DMS53 treated with DMSO at 0.1 percent for 48 hours (cell line): ENCODE measurements at regions not wholly inside any gene's neighbourhood (a gene's known extent, or its start where the extent isn't known, plus 50 kb on each side); places are given as distances from the start of the nearest gene placed in this dataset.

Experiments used
- DNase-seq: peaks from one replicate; lab custom pipeline; 2025; ENCODE audit not compliant: unreplicated experiment; lab: John Stamatoyannopoulos, UW

DNA sequence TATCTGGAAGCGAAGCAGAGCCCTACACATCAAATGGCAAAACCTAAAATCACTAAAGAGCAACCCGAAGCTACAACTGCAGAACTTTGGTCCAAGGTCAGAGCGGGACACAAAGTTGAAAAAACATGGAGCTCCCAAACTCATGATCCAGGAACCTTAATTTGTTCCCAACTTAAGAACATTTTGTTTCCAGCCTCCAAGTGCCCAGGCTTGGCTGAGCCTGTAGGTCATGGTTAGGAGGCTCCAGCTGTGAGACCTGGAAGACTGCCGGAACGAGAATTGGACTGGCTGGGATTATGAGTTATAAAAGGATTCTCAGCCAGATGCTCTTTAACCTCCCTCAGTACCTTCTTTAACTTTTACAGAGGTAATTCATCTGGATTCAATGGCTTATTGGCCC is 349.1 kb upstream of the DDX53 start:
- DNase-seq, result no peak

DNA sequence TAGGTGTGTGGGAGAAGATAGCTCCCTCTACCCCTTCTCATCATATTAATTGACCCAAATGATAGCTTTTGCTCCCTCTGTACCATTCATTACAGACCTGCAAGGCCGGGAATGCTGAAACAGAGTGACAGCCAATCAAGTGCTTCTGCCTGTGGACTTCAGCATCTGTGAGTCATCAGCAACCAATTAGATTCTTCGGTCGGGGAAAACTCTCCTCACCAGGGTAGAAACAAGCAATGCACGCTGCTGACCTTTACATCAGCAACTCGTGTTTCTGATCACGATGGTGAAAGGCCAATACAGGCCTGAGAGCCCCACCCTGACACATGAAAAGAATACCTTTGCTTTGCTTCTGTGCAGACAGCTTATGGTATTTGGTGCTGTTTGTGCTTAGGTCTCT is 347.2 kb upstream of the DDX53 start:
- peak; percentile 3 for DNase-seq

DNA sequence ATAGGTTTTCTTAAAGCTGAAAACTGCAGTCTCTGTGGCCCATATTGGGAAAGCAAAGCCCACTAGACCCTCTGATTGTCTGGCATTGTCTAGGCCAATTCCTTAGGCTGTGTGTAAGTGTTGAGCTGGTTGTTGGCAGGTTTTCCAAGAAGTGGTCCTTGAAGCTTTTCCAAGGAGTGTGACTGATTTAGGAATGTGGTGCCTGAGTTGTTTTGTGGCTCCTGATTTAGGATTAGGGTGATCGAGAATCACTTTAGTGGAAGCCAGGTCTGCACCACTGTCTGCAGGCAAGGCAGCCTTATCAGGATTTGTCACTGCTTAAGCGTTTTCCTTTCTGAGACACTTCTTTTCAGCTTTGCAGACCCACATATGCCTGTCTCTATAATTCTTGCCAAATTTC is 339.0 kb upstream of the DDX53 start:
- DNase-seq, result no peak

DNA sequence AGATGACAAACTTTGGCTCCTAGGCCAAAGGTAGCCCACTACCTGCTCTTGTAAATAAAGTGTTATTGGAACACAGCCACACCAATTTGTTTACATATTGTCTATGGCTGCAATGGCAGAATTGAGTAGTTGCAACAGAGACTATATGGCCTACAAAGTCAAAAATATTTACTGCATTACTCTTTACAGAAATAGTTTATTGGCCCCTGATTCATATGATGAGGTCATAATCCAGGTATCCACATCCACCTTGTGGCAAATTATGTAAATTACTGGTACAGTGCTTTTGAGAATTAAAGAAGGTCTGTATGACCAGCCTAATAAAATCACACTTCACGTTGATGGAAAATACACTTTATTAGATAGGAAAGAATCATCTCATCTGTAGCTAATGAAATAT is 337.0 kb upstream of the DDX53 start:
- DNase-seq, result no peak

DNA sequence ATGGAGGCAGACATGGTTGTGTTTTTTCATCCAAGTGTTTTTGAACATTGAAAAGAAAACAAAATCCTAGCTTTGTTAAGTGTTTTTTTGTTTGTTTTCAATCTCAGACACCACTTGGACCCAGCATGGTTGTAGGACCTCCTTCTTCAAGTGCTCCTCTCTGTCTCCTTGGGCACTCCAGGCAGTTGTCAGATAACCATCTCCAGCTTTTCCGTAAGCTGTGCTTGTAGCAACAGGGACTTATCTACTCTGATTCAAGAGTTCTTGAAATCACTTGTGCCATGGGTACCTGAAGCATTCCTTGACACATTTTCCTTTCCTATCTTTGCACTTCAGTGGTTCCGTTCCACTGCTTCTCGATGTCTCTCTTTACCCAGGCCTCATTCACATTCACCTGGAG is 334.9 kb upstream of the DDX53 start:
- no peak for DNase-seq

DNA sequence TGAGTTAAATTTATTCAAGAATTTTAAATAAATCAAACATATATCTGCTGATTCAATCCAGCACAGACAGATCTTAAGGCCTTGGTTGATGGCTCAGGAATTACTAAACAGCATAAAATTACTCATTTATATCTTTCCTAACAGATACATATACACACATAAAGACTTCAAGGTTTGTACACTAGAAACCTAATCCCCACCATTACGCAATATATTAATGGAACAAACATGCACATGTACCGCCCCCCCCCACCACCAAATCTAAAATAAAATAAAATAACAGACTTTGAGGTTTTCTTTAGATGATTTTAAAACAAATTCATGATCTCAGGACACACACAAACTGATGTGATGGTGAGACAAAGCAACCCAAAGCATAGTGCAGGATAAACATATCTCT is 333.9 kb upstream of the DDX53 start:
- DNase-seq, result no peak

DNA sequence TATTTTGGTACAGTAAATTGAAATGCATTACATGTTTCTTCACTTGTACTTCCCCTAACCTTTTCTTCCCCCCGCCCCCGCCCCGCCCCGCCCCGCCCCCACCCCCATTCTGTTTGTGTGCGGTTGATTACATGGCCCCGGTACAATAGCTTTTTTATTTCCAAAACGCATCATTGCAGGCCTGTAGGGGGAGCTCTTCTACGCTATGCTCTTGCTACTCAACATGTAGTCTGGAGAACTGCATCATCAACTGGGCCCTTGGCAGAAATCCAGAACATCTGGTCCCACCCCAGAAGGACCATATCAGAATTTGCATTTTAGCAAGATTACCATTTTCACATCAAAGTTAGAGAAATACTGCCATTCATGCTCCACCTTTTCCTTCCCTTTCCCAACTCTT is 333.3 kb upstream of the DDX53 start:
- peak; percentile 11 for DNase-seq

DNA sequence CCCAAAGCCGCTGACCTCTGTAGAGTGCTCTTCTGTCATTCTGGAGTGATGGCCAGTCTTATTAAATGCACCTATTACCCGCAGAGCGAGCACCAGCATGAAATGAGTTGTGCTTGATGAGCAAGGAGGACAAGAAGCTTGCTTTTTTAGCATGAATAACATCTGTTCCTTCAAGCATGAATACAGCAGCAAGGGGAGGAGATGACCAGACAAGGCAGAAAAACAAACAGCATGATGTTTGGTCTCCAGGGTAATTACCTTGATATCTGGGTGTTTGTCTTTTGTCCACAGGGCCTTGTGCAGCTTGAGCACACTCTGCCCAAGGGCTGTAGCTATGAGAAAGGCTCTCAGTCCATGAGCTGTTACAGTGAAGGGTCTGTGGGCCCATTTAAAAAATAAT is 324.8 kb upstream of the DDX53 start:
- peak; percentile 5 for DNase-seq

DNA sequence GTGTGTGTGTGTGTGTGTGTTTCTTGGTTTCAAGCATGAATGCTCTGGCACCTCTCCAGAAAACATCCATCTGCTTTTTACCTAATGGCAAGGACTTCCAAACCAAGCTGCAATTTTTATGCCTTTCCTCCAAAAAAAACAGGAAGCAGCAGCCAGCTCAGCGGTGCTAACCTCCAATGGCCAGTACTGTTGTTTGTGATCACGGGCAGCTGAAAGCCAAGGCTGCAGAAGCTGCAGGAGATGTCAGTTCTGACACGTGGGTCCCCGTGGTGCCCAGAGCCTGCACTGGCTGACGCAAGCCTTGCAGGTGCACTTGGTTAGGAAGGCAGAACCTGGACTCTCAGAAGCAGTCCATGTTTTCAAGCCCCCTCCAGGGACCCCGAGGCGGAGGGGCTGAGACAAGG is 313.6 kb upstream of the DDX53 start:
- DNase-seq, result peak; percentile 38

DNA sequence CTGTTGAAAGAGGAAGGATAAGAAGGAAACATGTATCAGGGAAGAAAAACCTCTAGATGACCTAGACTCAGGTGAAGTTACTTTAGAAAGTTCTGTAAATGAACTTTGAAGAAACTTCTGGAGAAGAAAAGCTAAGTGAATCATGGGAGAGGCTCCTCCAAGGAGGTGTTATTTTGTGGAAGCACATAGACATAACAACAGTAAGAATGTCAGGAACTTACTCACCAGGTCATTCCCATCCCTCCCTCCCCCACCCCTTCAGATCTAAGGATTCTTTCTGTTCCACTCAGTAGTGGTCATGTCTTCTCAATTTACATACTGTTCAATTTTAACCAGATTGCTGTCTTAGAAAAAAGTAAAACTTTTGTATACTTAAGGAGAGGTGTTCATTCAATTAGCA is 310.5 kb upstream of the DDX53 start:
- DNase-seq, result no peak

DNA sequence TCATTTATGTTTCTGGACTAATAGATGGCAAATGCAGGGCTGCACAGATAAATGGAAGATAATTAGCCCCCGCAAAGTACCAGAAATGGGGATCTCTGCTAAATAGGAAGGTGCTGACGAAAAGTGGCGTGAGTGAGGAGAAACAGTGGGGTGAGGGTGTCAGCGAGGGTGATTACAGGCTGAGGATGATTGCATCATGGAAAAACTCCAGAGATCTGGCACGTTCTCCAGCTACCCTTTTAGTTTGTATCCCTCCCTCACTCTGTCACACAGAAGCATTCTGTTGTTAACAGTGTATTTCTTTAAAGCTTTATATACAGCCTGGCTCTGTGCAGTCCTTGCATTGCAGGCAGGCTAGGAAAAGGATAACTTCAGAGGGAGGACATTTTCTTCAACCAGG is 309.6 kb upstream of the DDX53 start:
- no peak for DNase-seq

DNA sequence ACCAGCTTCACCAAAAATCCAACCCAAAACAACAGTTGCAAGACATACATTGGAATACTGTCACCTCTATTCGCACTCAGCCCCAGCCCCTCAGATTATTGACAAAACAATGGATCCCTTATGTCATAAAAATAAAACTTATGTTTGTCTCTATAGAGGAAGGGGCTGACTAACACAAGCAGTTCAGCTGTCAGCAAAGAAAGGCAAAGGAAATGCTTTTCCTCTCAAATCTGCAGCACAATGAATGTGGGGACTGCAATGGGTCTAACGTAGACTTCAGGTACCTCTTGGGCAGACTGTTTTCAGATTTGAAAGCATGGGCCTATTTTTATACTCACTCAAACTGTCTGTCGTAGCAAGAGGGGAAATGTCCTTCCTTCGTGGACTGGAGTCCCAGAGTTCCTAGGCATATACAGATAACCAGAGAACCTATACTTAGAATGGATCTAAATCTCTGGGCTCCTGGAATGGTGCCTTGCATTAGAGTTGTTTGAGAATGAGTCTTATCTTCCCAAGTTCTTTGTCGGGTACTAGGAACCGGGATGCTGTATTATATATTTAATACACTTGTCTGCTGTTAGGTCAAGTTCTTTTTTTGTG is 307.7 kb upstream of the DDX53 start:
- no peak for DNase-seq

DNA sequence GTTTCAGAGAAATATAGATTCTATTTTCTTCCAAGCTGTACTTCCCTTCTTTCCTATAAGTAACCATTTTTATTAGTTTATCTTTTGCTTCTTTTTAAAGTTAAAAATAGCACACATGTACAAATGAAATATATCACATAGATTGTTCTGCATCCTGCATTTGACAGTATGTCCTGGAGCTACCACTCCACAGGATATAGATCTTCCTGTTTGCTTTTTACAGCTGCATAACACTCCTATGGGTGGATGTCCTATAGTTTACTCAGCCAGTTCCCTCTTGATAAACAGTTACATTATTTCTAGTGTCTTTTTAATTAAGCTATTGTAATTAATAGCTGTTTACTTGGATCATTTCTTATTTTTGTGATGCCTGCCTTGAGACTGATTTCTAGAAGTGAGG is 301.6 kb upstream of the DDX53 start:
- no peak for DNase-seq

DNA sequence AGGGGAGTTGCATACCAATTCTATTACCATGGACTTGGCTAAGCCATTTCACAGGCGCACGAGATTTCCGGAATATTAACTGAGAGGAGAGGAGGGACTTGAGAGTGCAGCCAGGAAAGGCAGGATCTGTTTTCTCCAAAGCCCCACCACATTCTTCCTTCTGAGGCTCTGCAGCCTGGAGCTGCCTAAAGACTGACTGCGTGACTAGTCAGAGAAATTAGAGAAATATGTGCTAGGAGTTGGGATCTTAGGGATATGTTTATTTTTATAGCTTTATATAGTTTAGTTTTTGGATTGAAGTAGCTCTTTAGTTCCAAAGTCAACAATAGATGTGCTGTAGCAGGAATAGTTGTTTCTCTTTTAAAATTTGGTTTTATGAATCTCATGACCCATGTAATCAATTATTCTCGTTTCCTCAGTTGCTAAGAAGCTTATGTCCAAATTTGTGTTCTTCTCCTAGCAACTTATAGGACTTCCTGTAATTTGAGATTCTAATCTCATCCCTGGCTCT is 300.1 kb upstream of the DDX53 start:
- no peak for DNase-seq

DNA sequence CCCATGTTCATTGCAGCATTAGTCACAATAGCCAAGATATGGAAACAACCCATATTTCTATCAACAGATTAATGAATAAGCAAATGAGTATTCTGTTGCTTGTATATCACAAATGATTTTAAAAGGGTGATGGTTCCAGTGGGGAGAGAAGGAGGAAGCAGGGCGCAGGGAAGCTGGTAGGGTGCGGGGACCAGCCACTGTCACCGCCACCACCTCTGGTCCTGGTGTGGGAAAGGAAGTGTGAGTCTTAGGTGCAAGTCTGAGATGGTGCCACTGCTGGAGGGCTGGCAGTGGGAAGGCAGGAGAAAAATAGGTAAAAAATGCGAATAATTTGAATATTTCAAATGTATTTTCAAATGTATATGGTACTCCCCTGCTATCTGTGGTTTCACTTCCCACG is 286.8 kb upstream of the DDX53 start:
- DNase-seq, result no peak

DNA sequence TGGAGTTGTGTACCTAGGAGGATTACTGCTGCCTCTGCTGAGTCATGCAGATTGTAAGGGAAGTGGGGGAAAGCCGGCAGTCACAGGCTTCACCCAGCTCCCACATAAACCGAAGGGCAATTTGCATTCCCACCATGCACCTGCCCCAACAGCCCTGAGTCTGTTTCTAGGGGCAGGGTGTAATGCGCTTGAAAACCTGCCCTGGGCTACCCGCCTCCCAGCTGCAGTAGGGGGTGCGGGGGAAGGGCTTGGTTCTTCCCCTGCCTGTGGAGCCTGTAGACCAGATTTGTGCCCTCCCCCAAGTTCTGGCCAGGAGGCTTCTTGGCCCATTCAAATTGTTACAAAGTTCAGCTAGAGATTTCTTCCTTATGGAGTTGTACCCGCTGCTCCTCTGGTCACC is 269.2 kb upstream of the DDX53 start:
- DNase-seq, result no peak

DNA sequence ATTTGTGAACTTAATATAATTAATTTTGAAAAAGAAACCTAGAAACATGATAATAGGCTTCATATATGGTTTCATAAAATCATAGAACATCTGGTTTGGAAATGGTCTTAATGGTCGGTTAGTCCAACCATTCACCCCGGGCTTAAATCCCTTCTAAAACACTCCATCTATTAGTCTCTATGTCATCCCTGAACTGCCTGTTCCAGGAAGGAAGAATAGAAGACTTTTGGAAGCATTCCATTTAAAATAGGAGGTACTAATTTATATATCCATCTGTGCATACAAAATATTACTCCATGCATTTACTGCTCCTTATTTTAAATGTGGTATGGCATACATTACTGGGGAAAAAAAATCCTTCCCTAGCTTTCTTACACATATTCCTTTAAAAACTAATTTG is 262.2 kb upstream of the DDX53 start:
- DNase-seq, result no peak

DNA sequence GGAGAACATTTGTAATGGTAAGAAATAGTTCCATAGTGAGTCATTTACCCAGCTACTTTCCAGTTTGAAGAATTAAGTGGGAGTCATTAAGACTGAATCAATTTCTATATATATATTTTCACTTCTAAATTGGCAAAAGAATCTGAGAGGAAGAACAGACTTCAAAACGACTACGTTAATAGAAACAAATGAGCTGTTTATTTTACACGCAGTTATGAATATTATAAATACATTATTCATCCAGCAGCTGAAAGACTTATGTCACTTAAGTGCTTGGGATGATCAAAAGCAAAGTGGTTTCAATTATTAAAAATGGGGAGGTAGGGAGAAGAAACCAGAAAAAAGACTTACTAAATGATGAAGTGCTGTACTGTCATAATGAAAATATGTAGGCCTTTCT is 260.5 kb upstream of the DDX53 start:
- DNase-seq, result no peak

DNA sequence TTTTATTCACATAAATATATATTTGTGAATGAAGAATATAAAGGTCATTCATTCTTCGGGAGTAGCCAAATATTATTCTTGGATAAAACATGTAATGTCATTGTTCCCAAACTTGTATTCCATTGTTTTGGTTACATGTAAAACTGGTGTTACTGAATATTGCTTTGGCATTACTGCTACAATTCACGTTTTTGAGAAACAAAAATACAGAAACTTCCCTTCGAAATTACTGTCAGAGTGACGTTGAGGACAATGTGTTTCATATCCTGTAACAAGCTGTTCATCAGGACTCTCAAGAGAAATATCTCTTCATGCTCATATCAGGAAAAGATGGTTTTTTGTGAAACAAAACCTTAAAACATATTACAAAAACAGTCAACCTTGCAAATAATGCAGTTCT is 258.9 kb upstream of the DDX53 start:
- no peak for DNase-seq

DNA sequence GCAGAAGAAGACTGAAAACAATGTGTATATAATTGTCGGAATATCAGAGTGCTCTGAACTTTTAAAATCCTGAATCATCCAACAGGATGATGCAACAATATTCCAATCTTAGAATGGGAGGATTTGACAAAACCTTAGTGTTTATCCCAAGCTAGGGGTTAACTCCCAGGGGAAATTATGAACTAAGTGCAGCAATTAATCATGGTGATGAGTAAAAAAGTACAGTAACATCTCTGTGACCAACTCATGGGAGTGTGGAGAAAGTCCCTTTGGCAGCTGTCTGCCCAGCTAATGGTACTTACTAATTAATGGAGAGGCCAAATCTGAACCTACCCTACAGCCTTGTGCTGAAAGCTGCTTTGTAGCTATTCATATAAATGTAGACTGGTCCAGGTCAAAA is 257.6 kb upstream of the DDX53 start:
- DNase-seq, result no peak

DNA sequence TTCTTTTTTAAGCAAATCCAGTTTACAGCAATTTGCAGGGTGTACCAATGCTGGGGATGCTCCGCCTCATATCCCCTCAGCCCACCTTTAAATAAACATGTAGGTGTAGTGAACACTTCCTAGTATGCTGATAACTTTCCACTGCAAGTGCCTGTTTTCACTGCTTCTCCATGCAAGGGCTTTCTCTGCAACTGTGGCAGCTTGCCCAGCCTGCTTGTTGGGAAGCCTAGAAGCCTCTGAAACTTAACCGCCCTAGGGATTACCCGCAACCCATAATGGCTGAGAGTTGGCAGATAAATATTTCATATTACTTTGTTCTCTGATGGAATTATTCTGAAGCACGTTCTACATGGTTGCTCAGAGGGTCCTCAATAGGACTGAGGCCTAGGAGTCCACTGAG is 253.7 kb upstream of the DDX53 start:
- DNase-seq, result no peak

DNA sequence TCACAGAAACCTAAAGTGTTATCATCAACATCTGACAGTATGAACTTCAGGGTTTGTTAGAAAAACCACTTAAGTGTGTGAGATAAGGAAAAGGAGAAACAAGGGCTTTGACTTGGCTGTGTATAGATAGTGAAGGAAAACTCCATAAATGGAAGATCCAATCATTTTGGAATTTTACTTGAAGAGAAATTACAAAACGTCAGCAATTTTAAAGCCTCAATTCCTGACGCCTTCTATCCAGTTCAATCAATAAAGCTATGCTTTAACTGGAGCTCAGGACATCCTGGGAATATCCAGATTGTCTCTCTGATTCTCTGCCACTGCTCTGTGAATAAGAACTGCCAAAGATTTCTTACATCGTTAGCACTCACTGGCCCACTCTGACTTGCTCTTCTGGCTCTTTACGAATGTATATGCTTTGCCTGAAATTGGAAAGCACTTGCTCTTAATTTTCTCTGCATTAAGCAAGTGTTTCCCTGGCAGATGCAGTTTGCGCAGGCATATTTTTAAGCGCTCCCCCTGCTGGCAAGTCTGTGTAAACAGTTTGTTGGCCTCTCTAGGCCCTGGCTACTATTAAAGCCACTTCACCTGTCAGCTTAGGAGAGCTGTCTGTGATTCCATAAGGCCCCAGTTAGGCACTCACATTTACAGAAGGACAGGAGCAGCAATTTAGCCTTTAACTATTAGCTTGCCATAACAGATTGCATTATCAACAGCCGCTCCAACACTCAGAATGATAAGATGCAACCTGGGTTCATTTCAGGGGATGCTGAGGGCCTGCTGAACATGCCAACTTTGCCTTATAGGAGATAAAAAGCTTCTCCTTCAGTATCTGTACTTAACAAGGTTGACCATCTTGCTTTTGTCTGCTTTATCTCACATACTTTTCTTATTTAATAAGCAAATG is 251.4 kb upstream of the DDX53 start:
- DNase-seq, result peak; percentile 62
